HG03442 (cell line): ENCODE measurements at regions not wholly inside any gene's neighbourhood (a gene's known extent, or its start where the extent isn't known, plus 50 kb on each side); places are given as distances from the start of the nearest gene placed in this dataset.
"Not testable (repeated sequence)": the region's sequence is repeated elsewhere in the genome, so short reads cannot be mapped to it uniquely, and the experiment has no call there.

Experiments used
- ATAC-seq: cut with Tn5 transposase; IDR thresholded peaks from one replicate; pipeline ENCODE4 v1.9.1; 2021; ENCODE audit warnings: mild to moderate bottlenecking, moderate library complexity; ENCODE audit not compliant: unreplicated experiment

DNA sequence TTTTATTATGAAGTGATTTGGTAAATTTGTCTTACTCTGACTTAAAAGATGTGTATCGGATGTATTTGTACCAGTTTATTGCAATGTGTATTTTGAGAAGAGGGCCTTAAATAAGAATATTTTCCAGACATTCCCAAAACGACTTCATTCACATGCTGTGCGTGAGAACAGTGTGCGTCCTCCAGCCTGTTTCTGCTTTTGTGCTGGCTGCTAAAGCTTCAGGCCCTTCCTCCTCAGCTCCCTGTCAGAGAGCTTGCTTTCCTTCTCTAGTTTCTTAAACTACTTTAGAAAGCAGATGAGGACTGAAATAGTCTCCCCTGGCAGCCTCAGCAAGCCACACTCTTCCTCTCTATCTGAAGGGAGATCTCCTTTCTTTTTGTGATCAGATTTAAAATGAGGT, 157.8 kb downstream of the SAMD5 start:
- no peak for ATAC-seq

- ATAC-seq, result no peak
These were observed 158.6 kb downstream of the SAMD5 start for GRCh38 chr6:147667082-147667481.

- no peak for ATAC-seq
These were observed 165.6 kb downstream of the SAMD5 start for GRCh38 chr6:147674099-147674498.

DNA sequence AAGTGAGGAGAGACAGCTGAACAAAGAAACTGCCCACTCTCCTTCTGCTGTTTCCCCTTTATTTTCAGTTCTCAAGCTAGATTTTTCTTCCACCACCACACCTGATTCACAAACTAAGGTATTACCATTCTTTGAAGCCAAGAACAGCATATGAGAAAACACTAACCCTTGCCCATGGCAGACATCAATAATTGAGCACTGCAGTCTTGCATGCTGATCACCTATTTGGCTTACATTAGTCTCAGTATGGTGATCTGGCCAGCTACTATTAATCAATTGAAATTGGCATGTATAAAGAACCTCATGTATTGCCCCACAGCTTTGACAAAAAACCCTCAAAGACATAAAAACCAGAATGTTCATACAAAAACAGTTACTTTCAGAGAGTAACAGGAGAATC, 166.3 kb downstream of the SAMD5 start:
- no peak for ATAC-seq

DNA sequence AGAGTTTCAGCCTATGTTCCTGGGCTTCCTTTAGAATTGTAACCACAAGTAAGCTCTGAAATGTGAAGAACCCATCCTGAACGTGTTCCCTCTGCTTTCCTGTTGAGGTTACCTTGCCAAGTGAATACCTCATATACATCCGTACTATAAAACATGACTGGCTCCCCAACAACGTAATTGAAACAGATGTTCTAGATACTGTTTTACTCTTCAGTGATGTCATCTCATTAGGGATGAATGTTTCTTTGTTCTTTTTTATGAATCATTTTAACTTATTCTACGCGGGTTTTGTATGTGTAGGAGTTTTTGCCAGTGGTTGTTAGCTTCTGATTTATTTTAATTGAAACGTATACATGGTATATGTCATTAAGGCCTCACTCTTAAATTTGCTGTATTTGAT, 166.8 kb downstream of the SAMD5 start:
- no peak for ATAC-seq

DNA sequence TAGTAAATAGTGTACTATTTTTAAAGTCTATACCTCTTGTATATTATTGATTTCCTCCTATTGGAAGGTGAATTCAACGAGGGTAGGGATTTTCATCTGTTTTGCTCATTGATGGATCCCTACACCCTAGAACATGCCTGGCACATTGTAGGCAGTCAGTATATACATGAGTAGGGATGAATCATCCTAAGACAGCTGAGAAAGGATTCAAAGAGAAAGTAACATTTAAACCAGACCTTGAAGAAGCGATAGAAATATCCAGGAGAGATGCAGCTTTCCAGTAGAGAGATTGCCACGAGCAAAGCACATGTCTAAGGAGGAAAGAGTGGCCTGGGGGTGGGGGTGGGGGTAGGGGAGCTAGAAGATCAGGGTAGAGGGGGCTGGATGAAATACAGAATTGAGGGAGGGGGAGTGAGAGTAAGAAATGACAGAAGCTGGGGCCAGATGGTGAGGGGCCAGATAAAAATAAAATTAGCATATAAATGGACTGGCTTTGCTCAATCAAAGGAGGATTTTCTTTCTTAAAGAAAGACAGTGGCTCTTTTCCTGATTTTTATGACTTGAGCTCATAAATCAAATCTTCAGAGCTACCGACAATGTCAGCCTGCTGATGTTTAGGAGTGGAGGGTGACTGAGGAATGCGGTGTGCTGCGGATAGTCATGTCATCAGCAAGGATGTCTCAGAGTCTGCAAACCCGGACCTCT, 168.2 kb downstream of the SAMD5 start:
- ATAC-seq, result no peak

- ATAC-seq, result no peak
These were observed 169.2 kb downstream of the SAMD5 start for GRCh38 chr6:147677647-147678046.

DNA sequence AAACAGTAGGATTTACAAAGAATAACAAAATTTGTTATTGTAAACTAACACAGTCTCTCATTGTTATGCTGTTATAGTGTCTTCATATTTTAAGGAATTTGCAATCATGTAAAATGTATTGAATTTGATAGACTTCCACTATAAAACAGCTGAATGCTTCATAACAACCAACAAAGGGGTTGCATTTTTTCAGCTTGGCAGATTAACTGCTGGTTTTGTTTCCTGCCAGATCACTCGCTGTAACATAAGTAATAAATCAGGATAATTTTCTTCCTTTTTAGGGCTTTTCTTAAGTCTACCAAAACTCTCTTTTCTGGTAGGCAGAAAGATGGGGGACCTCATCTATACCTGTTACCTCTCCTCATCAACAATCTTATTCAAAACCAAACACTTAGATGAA, 169.8 kb downstream of the SAMD5 start:
- no peak for ATAC-seq

GRCh38 chr6:147684906-147685305, 176.4 kb downstream of the SAMD5 start:
- ATAC-seq, result no peak

DNA sequence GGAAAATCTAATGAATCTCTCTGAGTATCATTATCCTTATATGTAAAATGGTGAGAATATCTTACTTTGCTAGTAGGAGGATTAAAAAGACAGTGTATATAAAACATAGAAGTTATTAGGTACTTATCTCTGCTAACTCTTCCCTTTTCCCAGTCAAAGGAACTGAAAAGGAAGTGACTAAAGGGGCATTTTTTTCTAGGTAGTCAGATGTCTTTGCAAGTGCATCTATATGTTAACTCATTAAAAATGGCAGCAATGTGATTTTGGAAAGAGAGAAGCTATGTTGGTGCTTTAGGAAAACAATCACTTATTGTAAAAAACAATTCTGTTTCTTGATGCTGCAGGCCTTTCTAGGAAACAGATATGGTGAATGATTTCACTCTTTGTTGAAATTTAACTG, 180.9 kb downstream of the SAMD5 start:
- ATAC-seq, result no peak

DNA sequence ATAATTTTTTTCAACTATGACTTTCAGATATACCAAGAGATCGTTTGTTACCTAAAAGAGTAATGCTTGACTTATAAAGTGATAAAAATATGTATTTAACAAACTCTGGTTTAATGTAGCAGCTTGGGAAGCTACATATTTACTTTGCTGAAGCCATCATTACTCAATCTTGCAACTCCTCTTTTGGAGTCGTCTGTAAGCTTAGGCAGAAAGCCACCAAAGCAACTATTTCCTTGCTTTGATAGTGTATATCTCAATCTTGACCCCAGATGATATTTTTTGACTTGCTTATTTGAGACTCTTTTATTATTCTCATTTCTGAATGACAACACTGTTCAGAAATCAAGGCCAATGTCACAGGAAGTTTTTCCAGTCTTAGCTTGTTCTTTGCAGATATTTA, 183.0 kb downstream of the SAMD5 start:
- no peak for ATAC-seq

DNA sequence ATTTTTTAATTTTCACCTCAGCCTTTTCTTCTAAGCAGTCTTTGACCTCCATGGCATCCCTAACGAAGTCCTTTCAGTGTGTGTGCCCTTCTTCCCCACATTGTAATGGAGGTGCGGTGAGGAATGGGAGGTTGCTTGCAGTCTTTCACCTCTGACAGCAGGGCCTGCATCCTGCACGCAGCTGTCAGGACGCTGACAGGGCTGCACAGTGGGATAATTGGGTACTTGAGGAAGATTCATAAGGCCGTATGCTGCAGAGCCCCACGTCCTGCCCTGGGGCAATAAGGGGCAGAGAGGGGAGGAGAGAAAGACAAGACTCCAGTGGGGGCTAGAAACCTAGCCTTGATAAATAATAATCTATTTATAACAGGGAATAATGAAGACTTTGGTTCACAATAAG, 184.7 kb downstream of the SAMD5 start:
- ATAC-seq, result no peak

DNA sequence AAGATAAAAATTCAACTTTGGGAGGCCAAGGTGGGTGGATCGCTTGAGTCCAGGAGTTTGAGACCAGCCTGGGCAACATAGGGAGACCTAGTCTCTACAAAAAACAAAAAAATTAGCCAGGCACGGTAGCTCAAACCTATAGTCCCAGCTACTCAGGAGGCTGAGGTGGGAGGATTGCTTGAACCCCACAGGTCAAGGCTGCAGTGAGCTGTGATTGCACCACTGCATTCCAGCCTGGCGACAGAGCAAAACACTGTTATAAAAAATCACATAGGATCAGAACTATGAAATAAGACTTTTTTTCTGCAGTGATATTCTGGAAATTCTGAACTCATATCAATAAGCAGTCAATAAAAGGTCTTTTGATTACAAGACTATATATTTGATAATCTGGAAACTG, 186.1 kb downstream of the SAMD5 start:
- ATAC-seq, result not testable (repeated sequence)

GRCh38 chr6:147695819-147696218, 187.3 kb downstream of the SAMD5 start:
- ATAC-seq, result no peak

GRCh38 chr6:147699140-147699539, 190.7 kb downstream of the SAMD5 start:
- ATAC-seq, result no peak

GRCh38 chr6:147699637-147700036, 191.1 kb downstream of the SAMD5 start:
- ATAC-seq, result no peak

DNA sequence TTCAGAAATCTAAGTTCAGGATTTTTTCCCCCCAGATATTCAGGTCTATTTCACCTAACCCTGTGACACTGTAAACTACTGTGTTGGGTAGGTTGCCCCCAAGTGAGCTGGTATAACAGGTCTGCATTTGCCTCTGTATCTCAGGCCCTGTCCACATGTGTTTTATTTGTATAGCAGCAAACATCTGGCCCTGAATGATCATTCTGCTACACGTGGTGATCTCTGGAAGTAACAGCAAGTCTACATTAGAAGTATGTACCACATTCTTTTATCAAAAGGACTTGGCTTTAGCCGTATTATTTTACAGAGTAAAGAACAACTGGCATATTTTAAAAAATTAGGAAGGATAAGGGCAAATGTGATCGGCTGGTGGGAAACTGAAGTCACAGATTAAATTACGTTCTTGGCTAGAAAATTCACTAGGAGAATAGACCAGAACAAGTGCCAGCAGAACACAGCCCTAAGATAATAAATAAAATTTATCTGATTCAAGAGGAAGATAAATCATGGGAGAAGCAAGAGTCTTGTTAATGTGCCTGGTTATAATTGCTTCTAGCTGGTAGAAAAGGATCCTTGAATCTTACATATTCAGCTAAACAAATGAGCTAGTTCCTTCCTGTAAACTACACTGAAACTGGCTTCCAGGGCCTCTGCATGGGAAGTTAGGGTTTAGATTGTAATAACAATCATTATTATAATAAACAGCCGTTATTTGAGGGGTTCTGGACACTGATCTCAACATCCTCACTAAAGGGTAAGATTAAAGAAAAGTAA, 192.1 kb downstream of the SAMD5 start:
- no peak for ATAC-seq

- ATAC-seq, result no peak
These were observed 196.2 kb downstream of the SAMD5 start for GRCh38 chr6:147704691-147705090.

DNA sequence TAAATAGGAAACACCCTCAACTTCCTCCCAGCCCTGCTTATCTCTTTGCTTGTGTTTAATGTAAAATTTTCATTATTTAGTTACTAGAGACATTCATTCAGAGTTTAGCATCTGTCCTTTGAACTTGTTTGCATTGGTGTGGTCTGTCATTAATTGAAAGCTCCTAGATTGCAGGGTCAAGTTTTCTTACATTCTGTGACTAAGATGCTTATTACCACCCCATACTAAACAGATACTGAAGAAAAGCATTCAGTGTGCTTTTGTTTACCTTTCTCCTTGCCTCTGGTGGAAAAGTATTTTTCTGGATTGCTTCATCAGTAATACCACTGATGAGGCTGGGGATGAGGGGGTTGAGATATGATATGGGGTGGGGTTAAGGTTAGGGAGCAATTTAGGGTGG, 199.0 kb downstream of the SAMD5 start:
- no peak for ATAC-seq

DNA sequence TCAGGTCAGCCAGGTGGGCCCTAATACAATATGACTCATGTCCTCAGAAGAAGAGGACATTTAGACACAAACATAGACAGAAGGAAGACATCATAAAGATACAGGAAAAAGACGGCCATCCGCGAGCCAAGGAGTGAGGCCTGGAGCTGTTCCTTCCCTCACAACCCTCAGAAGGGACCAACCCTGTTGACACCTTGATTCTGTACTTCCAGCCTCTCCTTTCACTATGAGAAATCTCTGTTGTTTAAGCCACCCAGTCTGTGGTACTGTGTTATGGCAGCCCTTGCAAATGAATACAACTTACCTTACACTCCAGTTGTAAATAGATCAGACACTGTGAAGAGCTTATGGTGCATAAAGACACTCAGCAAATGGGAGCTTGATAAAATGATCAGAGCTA, 199.7 kb downstream of the SAMD5 start:
- ATAC-seq, result no peak

- ATAC-seq, result no peak
These were observed 201.1 kb downstream of the SAMD5 start for GRCh38 chr6:147709396-147710272.

- ATAC-seq, result no peak
These were observed 202.4 kb downstream of the SAMD5 start for GRCh38 chr6:147710890-147711289.
